Astrocyte (in vitro differentiated cells and primary cell): ENCODE measurements at regions not wholly inside any gene's neighbourhood (a gene's known extent, or its start where the extent isn't known, plus 50 kb on each side); places are given as distances from the start of the nearest gene placed in this dataset.
A peak's percentile ranks its signal among the peaks of the same experiment; 100 is the strongest.

Source experiments
- DNase-seq: peaks from one replicate; pipeline ENCODE4 v3.0.0-alpha.2; 2010; ENCODE audit warnings: low read depth
- FAIRE-seq: peaks from 2 replicates; lab custom pipeline; 2011; peaks lifted over from hg19 to GRCh38; lab: Jason Lieb, UNC
- H2AFZ ChIP-seq: 2 replicates; pipeline ENCODE4 v1.6.0; 2012; ENCODE audit warnings: low read depth, low read length, inconsistent platforms
- H3K27ac ChIP-seq: 2 replicates; pipeline ENCODE4 v1.5.1; 2011; ENCODE audit warnings: low read depth, low read length, inconsistent platforms
- H3K27me3 ChIP-seq: 2 replicates; pipeline ENCODE4 v1.6.0; 2011; ENCODE audit warnings: low read length, inconsistent platforms; ENCODE audit not compliant: insufficient read depth
- H3K36me3 ChIP-seq: 2 replicates; pipeline ENCODE4 v1.5.1; 2011; ENCODE audit warnings: low read length, inconsistent platforms; ENCODE audit not compliant: insufficient read depth
- H3K4me1 ChIP-seq: 2 replicates; pipeline ENCODE4 v1.5.1; 2011; ENCODE audit warnings: low read length, inconsistent platforms; ENCODE audit not compliant: insufficient read depth
- H3K4me2 ChIP-seq: 2 replicates; pipeline ENCODE4 v1.6.0; 2012; ENCODE audit warnings: low read length, inconsistent platforms
- H3K4me3 ChIP-seq: 2 replicates; pipeline ENCODE4 v1.5.1; 2011; ENCODE audit warnings: low read depth, mild to moderate bottlenecking, low read length, inconsistent platforms; ENCODE audit not compliant: insufficient read depth
- H3K79me2 ChIP-seq: 2 replicates; pipeline ENCODE4 v1.6.0; 2012; ENCODE audit warnings: mild to moderate bottlenecking, low read length, inconsistent platforms; ENCODE audit not compliant: insufficient read depth
- H3K9ac ChIP-seq: 2 replicates; pipeline ENCODE4 v1.6.0; 2012; ENCODE audit warnings: mild to moderate bottlenecking, low read length, inconsistent platforms
- H3K9me3 ChIP-seq: 2 replicates; pipeline ENCODE4 v1.5.1; 2012; ENCODE audit warnings: low read depth, mild to moderate bottlenecking, low read length, inconsistent platforms; ENCODE audit not compliant: insufficient read depth
- H4K20me1 ChIP-seq: 2 replicates; pipeline ENCODE4 v1.6.0; 2012; ENCODE audit warnings: low read length, inconsistent platforms; ENCODE audit not compliant: insufficient read depth
- H3K27ac Mint-ChIP-seq: one replicate; pipeline ENCODE4 v1.8.0; 2021; ENCODE audit warnings: mild to moderate bottlenecking, mixed read lengths; ENCODE audit not compliant: unreplicated experiment
- H3K27me3 Mint-ChIP-seq: one replicate; pipeline ENCODE4 v1.8.0; 2021; ENCODE audit warnings: low read depth, mixed read lengths; ENCODE audit not compliant: unreplicated experiment
- H3K36me3 Mint-ChIP-seq: one replicate; pipeline ENCODE4 v1.8.0; 2021; ENCODE audit warnings: low read depth, mixed read lengths; ENCODE audit not compliant: unreplicated experiment
- H3K4me1 Mint-ChIP-seq: one replicate; pipeline ENCODE4 v1.8.0; 2021; ENCODE audit warnings: low read depth, mixed read lengths; ENCODE audit not compliant: unreplicated experiment
- H3K4me3 Mint-ChIP-seq: one replicate; pipeline ENCODE4 v1.8.0; 2021; ENCODE audit warnings: mild to moderate bottlenecking, moderate library complexity, mixed read lengths; ENCODE audit not compliant: unreplicated experiment
- H3K9me3 Mint-ChIP-seq: one replicate; pipeline ENCODE4 v1.8.0; 2021; ENCODE audit warnings: mild to moderate bottlenecking, mixed read lengths; ENCODE audit not compliant: unreplicated experiment
- CTCF ChIP-seq: IDR thresholded peaks from 2 replicates; pipeline ENCODE4 v1.5.1; 2011; ENCODE audit warnings: low read depth, mild to moderate bottlenecking, inconsistent platforms, low read length, moderate library complexity; ENCODE audit not compliant: insufficient read depth
- EZH2 ChIP-seq: IDR thresholded peaks from 2 replicates; pipeline ENCODE4 v1.6.1; 2012; ENCODE audit warnings: mild to moderate bottlenecking, low read length, inconsistent platforms; ENCODE audit not compliant: insufficient read depth

GRCh38 chrX:101993335-101993734 is 61.5 kb upstream of the ZMAT1 start:
- H3K79me2 ChIP-seq: no peaks in the 10 kb centered on the region
- DNase-seq (no peak), FAIRE-seq (peak; percentile 13)

GRCh38 chrX:101986586-101986985 is 54.8 kb upstream of the ZMAT1 start:
- no peaks in the 10 kb centered on the region for H3K79me2 ChIP-seq
- H3K36me3 ChIP-seq: no peaks in the 10 kb centered on the region
- Mint-ChIP-seq H3K4me3 (no peak overlapping the region), H3K9me3 (no peaks in the 10 kb centered on the region), H3K36me3 (no peaks in the 10 kb centered on the region), H3K27me3 (no peaks in the 10 kb centered on the region), H3K27ac (no peak overlapping the region), H3K4me1 (no peaks in the 10 kb centered on the region)
- no peak overlapping the region for H3K9ac ChIP-seq
- no peak overlapping the region for H2AFZ ChIP-seq
- H3K4me2 ChIP-seq: no peak overlapping the region
- H4K20me1 ChIP-seq: no peaks in the 10 kb centered on the region
- H3K27ac ChIP-seq: no peak overlapping the region
- TF ChIP-seq CTCF: no peak
- TF ChIP-seq EZH2: no peak
- DNase-seq: no peak
- no peak overlapping the region for H3K4me3 ChIP-seq
- no peaks in the 10 kb centered on the region for H3K9me3 ChIP-seq
- no peaks in the 10 kb centered on the region for H3K27me3 ChIP-seq
- H3K4me1 ChIP-seq: no peaks in the 10 kb centered on the region
- FAIRE-seq: peak; percentile 81

More at GRCh38 chrX:101993335-101993734, 61.5 kb upstream of the ZMAT1 start:
- Histone ChIP-seq H3K4me3 (no peak overlapping the region), H3K27me3 (no peaks in the 10 kb centered on the region), H3K9ac (no peak overlapping the region), H4K20me1 (no peaks in the 10 kb centered on the region), H2AFZ (no peak overlapping the region), H3K4me1 (no peaks in the 10 kb centered on the region), H3K4me2 (no peak overlapping the region), H3K27ac (no peak overlapping the region), H3K36me3 (no peaks in the 10 kb centered on the region), H3K9me3 (no peaks in the 10 kb centered on the region)
- Mint-ChIP-seq H3K4me3 (no peak overlapping the region), H3K36me3 (no peaks in the 10 kb centered on the region), H3K4me1 (no peaks in the 10 kb centered on the region), H3K27ac (no peak overlapping the region), H3K9me3 (no peaks in the 10 kb centered on the region), H3K27me3 (no peaks in the 10 kb centered on the region)
- TF ChIP-seq CTCF (no peak), EZH2 (no peak)
